Stimulated activated CD8-positive, alpha-beta memory T cell treated with anti-CD3 and anti-CD28 coated beads, Interleukin-12 subunit alpha, Interleukin-12 subunit beta, amount 100 ng/mL, for 4 hours (primary cell): ENCODE measurements at regions not wholly inside any gene's neighbourhood (a gene's known extent, or its start where the extent isn't known, plus 50 kb on each side); places are given as distances from the start of the nearest gene placed in this dataset.
"Not testable (repeated sequence)": the region's sequence is repeated elsewhere in the genome, so short reads cannot be mapped to it uniquely, and the experiment has no call there.

Source experiments
- DNase-seq: peaks from one replicate; pipeline ENCODE4 v3.0.0-alpha.2; 2020; ENCODE audit warnings: low read depth

GRCh38 chr3:106022913-106023312, 154.1 kb upstream of the CBLB start:
- DNase-seq: no peak

- DNase-seq: no peak
These were observed 156.4 kb upstream of the CBLB start for GRCh38 chr3:106025151-106025722.

- no peak for DNase-seq
These were observed 161.3 kb upstream of the CBLB start for GRCh38 chr3:106029954-106030626.

- no peak for DNase-seq
These were observed 161.8 kb upstream of the CBLB start for GRCh38 chr3:106030627-106030963.

- no peak for DNase-seq
These were observed 163.7 kb upstream of the CBLB start for GRCh38 chr3:106032479-106032878.

- no peak for DNase-seq
These were observed 164.8 kb upstream of the CBLB start for GRCh38 chr3:106033654-106034053.

GRCh38 chr3:106034313-106034712, 165.5 kb upstream of the CBLB start:
- DNase-seq: no peak

- no peak for DNase-seq
These were observed 166.8 kb upstream of the CBLB start for GRCh38 chr3:106035619-106036018.

- DNase-seq: no peak
These were observed 167.9 kb upstream of the CBLB start for GRCh38 chr3:106036696-106037095.

- DNase-seq: no peak
These were observed 178.4 kb upstream of the CBLB start for GRCh38 chr3:106047221-106047620.

GRCh38 chr3:106048946-106049481, 180.2 kb upstream of the CBLB start:
- no peak for DNase-seq

GRCh38 chr3:106049821-106050220, 181.0 kb upstream of the CBLB start:
- no peak for DNase-seq

GRCh38 chr3:106056931-106057330, 188.1 kb upstream of the CBLB start:
- DNase-seq: no peak

- no peak for DNase-seq
These were observed 189.7 kb upstream of the CBLB start for GRCh38 chr3:106058475-106058874.

GRCh38 chr3:106059953-106060517, 191.2 kb upstream of the CBLB start:
- DNase-seq: no peak

GRCh38 chr3:106063909-106064308, 195.1 kb upstream of the CBLB start:
- no peak for DNase-seq

GRCh38 chr3:106065831-106066230, 197.0 kb upstream of the CBLB start:
- DNase-seq: no peak

GRCh38 chr3:106067711-106068110, 198.9 kb upstream of the CBLB start:
- no peak for DNase-seq

GRCh38 chr3:106068381-106068780, 199.6 kb upstream of the CBLB start:
- DNase-seq: no peak

- DNase-seq: no peak
These were observed 200.0 kb upstream of the CBLB start for GRCh38 chr3:106068795-106069194.

- DNase-seq: no peak
These were observed 201.4 kb upstream of the CBLB start for GRCh38 chr3:106070187-106070586.

GRCh38 chr3:106071306-106071705, 202.5 kb upstream of the CBLB start:
- DNase-seq: no peak

GRCh38 chr3:106072596-106072995, 203.8 kb upstream of the CBLB start:
- not testable (repeated sequence) for DNase-seq

GRCh38 chr3:106073806-106074205, 205.0 kb upstream of the CBLB start:
- DNase-seq: not testable (repeated sequence)
